ENCODE measurements at regions not wholly inside any gene's neighbourhood (a gene's known extent, or its start where the extent isn't known, plus 50 kb on each side); places are given as distances from the start of the nearest gene placed in this dataset.

DNA sequence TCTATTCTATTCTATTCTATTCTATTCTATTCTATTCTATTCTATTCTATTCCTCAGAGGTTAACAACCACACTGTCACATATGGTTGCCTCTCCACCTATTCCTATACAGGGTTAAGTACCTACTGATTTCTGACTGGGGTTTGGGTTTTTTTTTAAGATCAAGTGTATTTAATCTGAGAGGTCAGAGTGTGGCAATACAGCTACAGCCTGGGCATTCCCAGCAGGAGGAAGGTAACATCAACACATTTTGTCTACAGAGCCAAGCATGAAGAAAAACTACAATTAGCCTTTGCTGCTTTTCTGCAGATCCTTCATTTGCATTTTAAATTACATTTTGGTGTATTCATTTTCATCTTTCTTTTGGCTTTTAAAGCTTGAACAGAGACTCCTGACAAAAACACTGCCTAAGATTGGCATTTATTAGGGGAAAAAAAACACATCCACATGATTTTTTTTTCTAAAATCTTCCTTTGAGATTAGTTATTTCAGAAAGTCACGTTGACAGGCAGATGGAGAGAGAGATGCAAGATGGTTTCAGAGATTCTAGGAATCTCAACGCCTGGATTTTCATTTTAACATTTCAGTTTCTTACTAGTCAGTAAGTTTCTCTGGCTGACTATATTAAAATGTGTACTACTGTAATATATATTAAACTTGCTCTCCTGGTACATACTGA is 255.9 kb upstream of the TET2 start:
- no peaks in the 10 kb centered on the region for H3K4me1 Mint-ChIP-seq (ENCODE audit: unreplicated experiment)
- no peak overlapping the region for H3K4me3 Mint-ChIP-seq (ENCODE audit: unreplicated experiment)
- no peaks in the 10 kb centered on the region for H3K9me3 Mint-ChIP-seq (ENCODE audit: unreplicated experiment)
- H3K27me3 Mint-ChIP-seq (ENCODE audit: unreplicated experiment): no peaks in the 10 kb centered on the region
- no peak for DNase-seq (ENCODE audit: low spot score)
- TF ChIP-seq, protein P1, sequence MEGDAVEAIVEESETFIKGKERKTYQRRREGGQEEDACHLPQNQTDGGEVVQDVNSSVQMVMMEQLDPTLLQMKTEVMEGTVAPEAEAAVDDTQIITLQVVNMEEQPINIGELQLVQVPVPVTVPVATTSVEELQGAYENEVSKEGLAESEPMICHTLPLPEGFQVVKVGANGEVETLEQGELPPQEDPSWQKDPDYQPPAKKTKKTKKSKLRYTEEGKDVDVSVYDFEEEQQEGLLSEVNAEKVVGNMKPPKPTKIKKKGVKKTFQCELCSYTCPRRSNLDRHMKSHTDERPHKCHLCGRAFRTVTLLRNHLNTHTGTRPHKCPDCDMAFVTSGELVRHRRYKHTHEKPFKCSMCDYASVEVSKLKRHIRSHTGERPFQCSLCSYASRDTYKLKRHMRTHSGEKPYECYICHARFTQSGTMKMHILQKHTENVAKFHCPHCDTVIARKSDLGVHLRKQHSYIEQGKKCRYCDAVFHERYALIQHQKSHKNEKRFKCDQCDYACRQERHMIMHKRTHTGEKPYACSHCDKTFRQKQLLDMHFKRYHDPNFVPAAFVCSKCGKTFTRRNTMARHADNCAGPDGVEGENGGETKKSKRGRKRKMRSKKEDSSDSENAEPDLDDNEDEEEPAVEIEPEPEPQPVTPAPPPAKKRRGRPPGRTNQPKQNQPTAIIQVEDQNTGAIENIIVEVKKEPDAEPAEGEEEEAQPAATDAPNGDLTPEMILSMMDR (IDR thresholded peaks at IDR 0.05; ENCODE audit: unreplicated experiment): no peak
- H3K36me3 Mint-ChIP-seq (ENCODE audit: low read depth, unreplicated experiment): no peaks in the 10 kb centered on the region
- no peak overlapping the region for H3K27ac Mint-ChIP-seq (ENCODE audit: unreplicated experiment)

GRCh38 chr4:104896660-104897645 is 249.7 kb upstream of the TET2 start:
- Mint-ChIP-seq H3K9me3 (ENCODE audit: unreplicated experiment) (no peaks in the 10 kb centered on the region), H3K27me3 (ENCODE audit: unreplicated experiment) (no peaks in the 10 kb centered on the region), H3K27ac (ENCODE audit: unreplicated experiment) (no peak overlapping the region), H3K4me1 (ENCODE audit: unreplicated experiment) (no peaks in the 10 kb centered on the region), H3K36me3 (ENCODE audit: low read depth, unreplicated experiment) (no peaks in the 10 kb centered on the region), H3K4me3 (ENCODE audit: unreplicated experiment) (no peak overlapping the region)
- TF ChIP-seq, protein P1 (IDR thresholded peaks at IDR 0.05; ENCODE audit: unreplicated experiment): no peak
- no peak for DNase-seq (ENCODE audit: low spot score)

- no peak overlapping the region for H3K4me3 Mint-ChIP-seq (ENCODE audit: unreplicated experiment)
- H3K9me3 Mint-ChIP-seq (ENCODE audit: unreplicated experiment): no peaks in the 10 kb centered on the region
- no peak for DNase-seq (ENCODE audit: low spot score)
- no peaks in the 10 kb centered on the region for H3K4me1 Mint-ChIP-seq (ENCODE audit: unreplicated experiment)
- no peak overlapping the region for H3K27ac Mint-ChIP-seq (ENCODE audit: unreplicated experiment)
- no peaks in the 10 kb centered on the region for H3K36me3 Mint-ChIP-seq (ENCODE audit: low read depth, unreplicated experiment)
- H3K27me3 Mint-ChIP-seq (ENCODE audit: unreplicated experiment): no peaks in the 10 kb centered on the region
- TF ChIP-seq, protein P1 (IDR thresholded peaks at IDR 0.05; ENCODE audit: unreplicated experiment): no peak
Observed at GRCh38 chr4:104899863-104900262, 246.8 kb upstream of the TET2 start.

DNA sequence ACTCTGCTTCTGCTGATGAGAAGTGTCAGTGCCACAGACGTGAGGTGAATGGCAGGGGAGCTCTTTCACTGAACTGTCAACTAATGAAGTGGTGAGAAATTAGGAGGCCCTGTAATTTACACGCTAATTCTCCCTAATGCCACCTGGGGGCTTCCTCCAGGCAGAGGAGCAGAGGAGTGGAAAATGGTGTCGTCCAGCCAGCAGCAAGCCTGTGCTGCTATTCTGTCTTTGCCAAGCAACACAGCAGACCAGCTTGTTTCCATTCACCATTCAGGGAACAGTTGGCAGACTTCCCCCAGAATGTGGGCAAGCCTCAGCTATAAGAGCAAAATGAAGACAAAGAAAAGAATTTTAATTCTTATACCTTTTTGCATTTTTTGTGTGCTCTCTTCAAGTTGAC is 245.2 kb upstream of the TET2 start:
- Mint-ChIP-seq H3K9me3 (ENCODE audit: unreplicated experiment) (no peaks in the 10 kb centered on the region), H3K27me3 (ENCODE audit: unreplicated experiment) (no peaks in the 10 kb centered on the region), H3K36me3 (ENCODE audit: low read depth, unreplicated experiment) (no peaks in the 10 kb centered on the region), H3K4me1 (ENCODE audit: unreplicated experiment) (no peaks in the 10 kb centered on the region), H3K27ac (ENCODE audit: unreplicated experiment) (no peak overlapping the region), H3K4me3 (ENCODE audit: unreplicated experiment) (no peak overlapping the region)
- TF ChIP-seq, protein P1 (IDR thresholded peaks at IDR 0.05; ENCODE audit: unreplicated experiment): no peak
- no peak for DNase-seq (ENCODE audit: low spot score)
